Large intestine (tissue), 3 donors: ENCODE measurements at regions not wholly inside any gene's neighbourhood (a gene's known extent, or its start where the extent isn't known, plus 50 kb on each side); places are given as distances from the start of the nearest gene placed in this dataset.

Experiments used
- DNase-seq, 2 donors: peaks; one replicate each; pipeline versions ENCODE4 v3.0.0 to v3.0.0-alpha.2; 2013
- H3K27ac ChIP-seq: one replicate; pipeline ENCODE4 v1.5.1; 2013; ENCODE audit warnings: low read length
- H3K27me3 ChIP-seq: 2 replicates; pipeline ENCODE4 v1.6.1; 2013; ENCODE audit warnings: low read length; ENCODE audit not compliant: control insufficient read depth, insufficient read depth
- H3K36me3 ChIP-seq: 2 replicates; pipeline ENCODE4 v1.6.1; 2013; ENCODE audit warnings: low read length; ENCODE audit not compliant: control insufficient read depth, insufficient read depth
- H3K4me1 ChIP-seq: one replicate; pipeline ENCODE4 v1.6.1; 2013; ENCODE audit warnings: low read length; ENCODE audit not compliant: control insufficient read depth, insufficient read depth
- H3K4me3 ChIP-seq: one replicate; pipeline ENCODE4 v1.5.1; 2013; ENCODE audit warnings: low read length
- H3K9me3 ChIP-seq: one replicate; pipeline ENCODE4 v1.6.1; 2013; ENCODE audit warnings: mild to moderate bottlenecking, low read depth, low read length, moderate library complexity; ENCODE audit not compliant: control insufficient read depth
- WGBS: methylation state at CpG from one replicate; pipeline ENCODE4 v1.1.5; 2013; ENCODE audit warnings: low lambda C conversion rate; ENCODE audit not compliant: insufficient coverage; 5-methylcytosine and 5-hydroxymethylcytosine counted together

DNA sequence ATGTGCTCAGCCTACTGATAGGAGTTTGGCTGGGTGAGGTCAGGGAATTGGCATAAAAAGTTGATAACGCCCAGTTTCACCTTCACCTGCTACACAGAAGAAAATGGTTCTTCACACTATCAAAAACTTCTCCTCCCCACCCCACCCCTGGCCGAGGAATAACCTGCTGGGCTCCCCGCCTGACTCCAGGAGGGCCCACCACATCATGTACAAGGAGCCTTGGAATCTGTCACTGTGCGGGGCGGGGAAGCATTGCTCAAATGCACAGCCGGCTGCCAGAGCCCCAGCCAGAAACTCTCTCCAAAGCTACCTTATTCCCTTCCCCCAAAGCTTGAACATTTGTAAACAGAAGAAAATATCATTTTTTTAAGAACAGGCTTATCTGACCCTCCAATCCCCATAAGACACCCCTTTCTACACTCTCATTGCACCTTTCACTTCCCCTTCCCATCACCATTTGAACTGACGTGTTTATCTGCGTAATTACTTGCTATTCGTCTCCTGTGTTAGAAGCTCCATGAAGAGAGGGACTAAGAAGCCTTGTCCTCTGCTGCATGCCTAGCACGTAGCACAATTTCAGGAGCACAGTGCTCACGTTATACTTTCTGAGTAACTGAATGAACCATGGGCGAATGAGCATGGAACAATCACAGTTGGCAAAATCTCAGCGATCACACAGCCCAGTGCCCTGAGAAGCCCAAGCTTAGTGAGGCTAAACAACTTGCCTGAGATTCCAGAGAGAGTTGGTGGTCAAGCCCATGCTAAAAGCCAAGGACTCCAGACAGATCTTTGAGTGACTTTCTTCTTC lies 82.9 kb downstream of the HES1 start:
- WGBS: 78% methylated on average over 3 of the region's 13 CpGs
- no peak overlapping the region for H3K4me3 ChIP-seq
- DNase-seq: no peak
- H3K27me3 ChIP-seq: no peaks in the 10 kb centered on the region
- H3K36me3 ChIP-seq: no peaks in the 10 kb centered on the region
- H3K27ac ChIP-seq: no peak overlapping the region
- no peaks in the 10 kb centered on the region for H3K4me1 ChIP-seq
- H3K9me3 ChIP-seq: no peaks in the 10 kb centered on the region

DNA sequence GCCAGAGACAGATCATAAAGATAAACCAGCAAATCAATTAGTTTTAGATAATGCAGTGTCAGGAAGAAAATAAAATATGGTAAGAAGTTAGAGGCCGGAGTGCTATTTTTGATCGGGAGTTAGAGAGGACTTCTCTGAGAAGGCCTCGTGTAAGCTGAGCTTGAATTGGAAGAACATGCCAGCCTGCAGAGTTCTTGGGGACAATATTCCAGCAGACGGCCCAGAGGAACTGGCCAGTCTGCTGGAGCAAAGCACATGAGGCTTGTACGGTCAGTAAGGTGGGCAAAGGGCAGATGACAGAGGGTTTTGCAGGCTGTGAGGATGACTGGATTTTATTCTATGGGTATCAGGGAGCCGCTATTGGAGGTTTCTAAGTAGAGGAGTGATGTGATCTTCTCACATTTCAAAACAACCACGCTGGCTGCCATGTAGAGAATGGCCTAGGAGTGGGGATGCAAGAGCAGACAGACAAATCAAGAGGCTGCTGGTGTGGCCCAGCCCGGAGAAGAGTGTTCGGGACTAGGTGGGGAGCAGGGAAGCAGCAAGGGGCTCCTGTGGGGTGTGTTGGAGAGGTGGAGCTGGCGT lies 84.0 kb downstream of the HES1 start:
- Histone ChIP-seq H3K27ac (no peak overlapping the region), H3K4me3 (no peak overlapping the region), H3K4me1 (no peaks in the 10 kb centered on the region), H3K9me3 (no peaks in the 10 kb centered on the region), H3K27me3 (no peaks in the 10 kb centered on the region), H3K36me3 (no peaks in the 10 kb centered on the region)
- WGBS: 89% methylated on average over 3 of the region's 10 CpGs
- no peak for DNase-seq

DNA sequence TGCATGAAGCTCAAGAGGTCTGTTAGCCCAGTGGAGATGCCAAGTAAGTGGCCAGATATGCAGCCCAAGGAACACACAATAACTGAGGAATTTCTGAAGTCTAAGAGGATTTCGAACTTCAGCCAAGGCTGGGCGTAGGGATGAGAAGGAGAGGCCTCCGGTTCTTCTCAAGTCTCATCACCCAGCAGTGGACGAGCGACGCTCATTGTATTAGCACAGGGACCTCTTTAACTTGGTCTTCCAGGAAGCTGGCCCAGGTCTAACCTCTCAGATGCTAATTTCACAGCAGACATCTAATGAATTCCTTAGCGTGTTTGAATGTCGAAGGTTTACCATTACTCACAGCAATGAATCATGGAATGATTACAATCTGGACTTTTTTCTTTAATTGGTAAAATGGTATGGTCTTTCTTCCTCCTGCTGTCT lies 85.0 kb downstream of the HES1 start:
- DNase-seq: no peak
- Histone ChIP-seq H3K27me3 (no peaks in the 10 kb centered on the region), H3K4me1 (no peaks in the 10 kb centered on the region), H3K27ac (no peak overlapping the region), H3K36me3 (no peaks in the 10 kb centered on the region), H3K4me3 (no peak overlapping the region), H3K9me3 (no peaks in the 10 kb centered on the region)
- WGBS: 100% methylated on average over 1 of the region's 8 CpGs

DNA sequence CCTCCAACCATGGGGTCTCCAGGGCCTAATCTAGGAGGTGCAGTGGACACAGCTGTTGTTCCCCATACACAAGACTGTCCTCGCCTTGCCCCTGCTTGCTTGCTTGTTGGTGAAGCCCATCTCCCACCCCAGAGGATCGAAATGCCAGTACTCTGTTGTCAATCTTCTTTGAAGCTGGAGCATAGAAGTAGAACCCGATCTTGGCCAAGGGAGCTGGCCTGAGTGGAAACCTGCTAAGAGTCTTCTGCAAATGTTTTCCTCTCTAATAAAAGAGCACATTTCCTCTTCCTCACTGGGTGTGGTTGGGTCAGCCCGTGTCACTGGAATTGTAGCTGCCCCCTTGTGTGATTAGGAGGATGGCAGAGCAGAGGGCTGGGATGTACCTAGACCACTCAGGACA lies 85.4 kb downstream of the HES1 start:
- Histone ChIP-seq H3K9me3 (no peaks in the 10 kb centered on the region), H3K4me1 (no peaks in the 10 kb centered on the region)
- WGBS: no CpG with 5 or more reads among the region's 4 CpGs

GRCh38 chr3:194223951-194224350 lies 88.0 kb downstream of the HES1 start:
- Histone ChIP-seq H3K4me1 (no peaks in the 10 kb centered on the region), H3K27ac (no peak overlapping the region), H3K36me3 (no peaks in the 10 kb centered on the region), H3K4me3 (no peak overlapping the region), H3K27me3 (no peaks in the 10 kb centered on the region), H3K9me3 (no peaks in the 10 kb centered on the region)
- no peak for DNase-seq
- 100% methylated on average over 2 of the region's 4 CpGs for WGBS

More for the DNA sequence above, 85.4 kb downstream of the HES1 start:
- Histone ChIP-seq H3K36me3 (no peaks in the 10 kb centered on the region), H3K4me3 (no peak overlapping the region), H3K27ac (no peak overlapping the region), H3K27me3 (no peaks in the 10 kb centered on the region)
- no peak for DNase-seq

DNA sequence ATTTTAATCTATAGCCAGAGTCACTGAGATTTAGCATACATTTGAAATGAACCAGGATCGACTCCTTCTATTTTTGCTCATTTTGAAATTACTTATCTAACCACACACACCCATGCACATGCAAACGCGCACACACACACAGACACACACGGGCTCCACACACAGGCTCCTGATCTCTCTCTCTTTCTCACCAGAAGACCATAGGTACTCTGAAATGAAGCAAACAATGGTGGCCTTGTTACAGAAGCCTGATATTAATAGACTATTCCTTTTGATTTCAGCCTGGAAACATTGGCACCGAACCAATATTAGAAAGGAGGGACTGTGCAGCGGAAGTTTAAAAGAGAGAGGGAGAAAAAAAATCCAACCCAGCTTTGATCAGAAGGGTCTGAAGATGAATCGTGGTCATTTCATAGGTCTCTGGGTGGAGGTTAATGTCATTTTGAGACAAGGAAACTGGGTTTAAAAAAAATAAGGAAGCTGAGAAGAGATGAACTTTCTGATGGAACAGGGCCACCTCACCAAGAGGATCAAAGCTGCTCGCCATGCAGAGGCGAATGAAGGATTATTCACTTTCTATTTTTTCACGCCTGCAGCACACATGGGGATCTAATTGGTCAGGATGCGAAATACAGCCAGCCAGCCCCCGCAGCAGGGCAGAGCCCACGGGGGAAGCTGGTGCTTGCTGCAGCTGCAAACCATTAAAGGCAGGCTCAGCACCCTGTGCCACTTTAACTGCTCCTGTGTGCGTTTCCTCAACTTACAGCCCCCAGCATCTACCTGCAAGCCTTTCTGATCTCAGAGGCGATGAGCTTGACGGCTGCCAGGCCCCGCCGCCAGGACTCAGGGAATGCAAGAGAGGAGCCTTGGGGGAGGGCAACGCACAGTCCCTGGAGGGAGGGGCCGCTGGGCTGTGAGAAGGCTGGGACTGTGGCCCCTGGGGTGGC lies 88.8 kb downstream of the HES1 start:
- 64% methylated on average over 3 of the region's 20 CpGs for WGBS
- Histone ChIP-seq H3K4me1 (no peaks in the 10 kb centered on the region), H3K4me3 (no peak overlapping the region), H3K36me3 (no peaks in the 10 kb centered on the region), H3K27me3 (no peaks in the 10 kb centered on the region), H3K9me3 (no peaks in the 10 kb centered on the region), H3K27ac (no peak overlapping the region)
- no peak for DNase-seq

DNA sequence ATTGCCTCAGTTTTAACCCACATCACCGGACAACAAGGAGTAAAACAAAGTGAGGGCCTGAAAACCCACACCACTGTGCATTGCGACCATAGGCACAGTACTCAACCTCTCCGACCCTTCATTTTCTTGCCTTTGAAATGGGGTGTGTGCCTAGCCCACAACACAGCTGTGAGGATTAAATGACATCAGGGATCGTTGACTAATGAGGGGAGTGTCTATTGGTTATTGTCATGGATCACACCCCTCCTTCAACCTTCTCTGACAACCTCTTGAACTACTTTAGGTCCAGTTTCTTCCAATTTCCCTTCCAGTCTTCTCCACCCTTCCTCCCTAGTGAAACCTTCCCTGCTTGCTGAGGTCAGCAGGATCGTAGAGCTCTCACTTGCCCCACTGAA lies 89.5 kb downstream of the HES1 start:
- Histone ChIP-seq H3K9me3 (no peaks in the 10 kb centered on the region), H3K36me3 (no peaks in the 10 kb centered on the region), H3K27me3 (no peaks in the 10 kb centered on the region), H3K27ac (no peak overlapping the region), H3K4me3 (no peak overlapping the region), H3K4me1 (no peaks in the 10 kb centered on the region)
- DNase-seq: no peak
- no CpG with 5 or more reads among the region's 5 CpGs for WGBS

- DNase-seq: no peak
- Histone ChIP-seq H3K27me3 (no peaks in the 10 kb centered on the region), H3K4me3 (no peak overlapping the region), H3K36me3 (no peaks in the 10 kb centered on the region), H3K4me1 (no peaks in the 10 kb centered on the region), H3K9me3 (no peaks in the 10 kb centered on the region), H3K27ac (no peak overlapping the region)
- WGBS: no CpG with 5 or more reads among the region's 13 CpGs
Measured at GRCh38 chr3:194225988-194226663, 90.2 kb downstream of the HES1 start.

DNA sequence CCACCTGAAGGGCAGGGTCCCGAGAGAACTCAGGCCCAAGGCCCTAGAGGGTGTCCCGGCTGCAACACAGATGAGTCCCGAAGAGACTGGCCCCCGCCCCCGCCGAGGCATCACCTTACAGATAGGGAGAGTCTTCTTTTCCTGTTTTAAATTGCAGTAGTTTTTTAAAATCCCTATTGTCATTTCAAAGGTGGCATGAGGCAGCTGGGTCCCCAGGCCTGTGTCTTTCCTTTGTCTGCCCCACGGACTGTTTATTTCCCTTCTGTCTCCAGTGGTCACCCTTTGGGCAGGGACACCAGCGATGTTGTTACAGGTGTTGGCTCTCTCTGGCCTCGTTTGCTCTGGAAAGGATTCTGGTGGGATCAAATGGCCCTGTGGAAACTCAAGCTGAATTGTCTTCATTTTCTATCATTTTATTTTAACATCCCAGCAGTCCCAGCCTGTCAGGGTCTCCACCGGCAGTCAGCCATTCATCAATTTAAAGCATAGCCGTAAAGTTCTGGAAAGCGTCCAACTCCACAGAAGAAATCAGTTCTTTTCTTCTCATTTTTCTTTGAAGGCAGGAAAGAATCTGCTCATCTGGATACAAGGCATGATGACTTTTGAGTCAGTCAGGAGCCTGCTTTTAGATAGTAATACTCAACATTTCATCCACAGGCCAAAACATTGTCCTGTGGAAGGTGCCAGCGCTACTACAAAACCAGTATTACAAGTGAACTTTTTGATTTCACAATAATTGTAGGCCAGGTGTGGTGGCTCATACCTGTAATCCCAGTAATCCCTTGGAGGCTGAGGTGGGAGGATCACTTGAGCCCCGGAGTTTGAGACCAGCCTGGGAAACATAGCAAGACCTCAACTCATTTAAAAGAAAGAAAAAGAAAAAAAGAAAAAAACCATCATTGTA lies 96.2 kb downstream of the HES1 start:
- H3K4me3 ChIP-seq: no peak overlapping the region
- H3K36me3 ChIP-seq: no peaks in the 10 kb centered on the region
- no peaks in the 10 kb centered on the region for H3K4me1 ChIP-seq
- no peak for DNase-seq
- 80% methylated on average over 1 of the region's 14 CpGs for WGBS
- H3K27ac ChIP-seq: no peak overlapping the region
- no peaks in the 10 kb centered on the region for H3K27me3 ChIP-seq
- H3K9me3 ChIP-seq: no peaks in the 10 kb centered on the region
